Nucleus accumbens (tissue), 56 donors: ENCODE measurements at regions not wholly inside any gene's neighbourhood (a gene's known extent, or its start where the extent isn't known, plus 50 kb on each side); places are given as distances from the start of the nearest gene placed in this dataset.
"Not testable (repeated sequence)": the region's sequence is repeated elsewhere in the genome, so short reads cannot be mapped to it uniquely, and the experiment has no call there.

Source experiments
- DNase-seq, 56 donors: peaks; one replicate each; lab custom pipeline; 2025; lab: John Stamatoyannopoulos, UW

GRCh38 chr5:52255308-52255707 is 532.4 kb upstream of the ITGA1 start:
- DNase-seq: no peak

- no peak for DNase-seq
Observed at GRCh38 chr5:52262844-52263243, 524.9 kb upstream of the ITGA1 start.

GRCh38 chr5:52269401-52269800 is 518.3 kb upstream of the ITGA1 start:
- DNase-seq: no peak

GRCh38 chr5:52269859-52270258 is 517.9 kb upstream of the ITGA1 start:
- DNase-seq: no peak

- DNase-seq: no peak
Observed at GRCh38 chr5:52275639-52276038, 512.1 kb upstream of the ITGA1 start.

- no peak for DNase-seq
Observed at GRCh38 chr5:52277101-52277500, 510.6 kb upstream of the ITGA1 start.

GRCh38 chr5:52282647-52283046 is 505.1 kb upstream of the ITGA1 start:
- no peak for DNase-seq

GRCh38 chr5:52283221-52283620 is 504.5 kb upstream of the ITGA1 start:
- no peak for DNase-seq

- DNase-seq: no peak
Observed at GRCh38 chr5:52300703-52301372, 486.9 kb upstream of the ITGA1 start.

GRCh38 chr5:52304816-52305215 is 482.9 kb upstream of the ITGA1 start:
- not testable (repeated sequence) for DNase-seq

- DNase-seq: no peak
Observed at GRCh38 chr5:52328220-52328806, 459.4 kb upstream of the ITGA1 start.

GRCh38 chr5:52331725-52332124 is 456.0 kb upstream of the ITGA1 start:
- DNase-seq: no peak

- no peak for DNase-seq
Observed at GRCh38 chr5:52334367-52334766, 453.3 kb upstream of the ITGA1 start.

- DNase-seq: no peak
Observed at GRCh38 chr5:52339285-52339684, 448.4 kb upstream of the ITGA1 start.

GRCh38 chr5:52342361-52342760 is 445.4 kb upstream of the ITGA1 start:
- no peak for DNase-seq

GRCh38 chr5:52356311-52356918 is 431.3 kb upstream of the ITGA1 start:
- no peak for DNase-seq

GRCh38 chr5:52359261-52359660 is 428.5 kb upstream of the ITGA1 start:
- DNase-seq: no peak

GRCh38 chr5:52360985-52361384 is 426.7 kb upstream of the ITGA1 start:
- no peak for DNase-seq

GRCh38 chr5:52374286-52374685 is 413.4 kb upstream of the ITGA1 start:
- DNase-seq: no peak

- DNase-seq: no peak
Observed at GRCh38 chr5:52375969-52376368, 411.7 kb upstream of the ITGA1 start.

GRCh38 chr5:52376592-52376991 is 411.1 kb upstream of the ITGA1 start:
- no peak for DNase-seq

- DNase-seq: no peak
Observed at GRCh38 chr5:52378237-52378636, 409.5 kb upstream of the ITGA1 start.
